GM21381 (cell line): ENCODE measurements at regions not wholly inside any gene's neighbourhood (a gene's known extent, or its start where the extent isn't known, plus 50 kb on each side); places are given as distances from the start of the nearest gene placed in this dataset.
"Not testable (repeated sequence)": the region's sequence is repeated elsewhere in the genome, so short reads cannot be mapped to it uniquely, and the experiment has no call there.

Experiments used
- ATAC-seq: cut with Tn5 transposase; IDR thresholded peaks from one replicate; pipeline ENCODE4 v1.9.1; 2021; ENCODE audit warnings: mild to moderate bottlenecking, moderate library complexity; ENCODE audit not compliant: unreplicated experiment

DNA sequence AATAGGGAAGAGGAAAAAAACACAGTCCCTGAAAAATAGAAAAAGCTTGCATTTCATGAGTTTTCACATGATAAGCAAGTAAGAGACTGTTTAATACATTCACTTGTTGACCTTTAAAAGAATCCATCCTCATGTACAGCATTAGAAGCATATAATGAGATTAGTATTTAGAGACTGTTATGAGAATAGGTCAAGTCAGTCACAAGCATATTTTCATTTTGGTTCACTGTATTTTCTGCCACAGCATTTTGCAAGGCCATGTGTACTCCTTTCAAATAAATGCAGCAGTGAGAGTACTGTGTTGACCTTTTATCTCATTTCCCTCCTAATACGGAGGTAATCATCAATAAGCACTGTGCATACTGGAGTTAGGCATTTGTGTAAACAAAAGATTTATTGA, 162.2 kb upstream of the SETMAR start:
- ATAC-seq, result no peak

DNA sequence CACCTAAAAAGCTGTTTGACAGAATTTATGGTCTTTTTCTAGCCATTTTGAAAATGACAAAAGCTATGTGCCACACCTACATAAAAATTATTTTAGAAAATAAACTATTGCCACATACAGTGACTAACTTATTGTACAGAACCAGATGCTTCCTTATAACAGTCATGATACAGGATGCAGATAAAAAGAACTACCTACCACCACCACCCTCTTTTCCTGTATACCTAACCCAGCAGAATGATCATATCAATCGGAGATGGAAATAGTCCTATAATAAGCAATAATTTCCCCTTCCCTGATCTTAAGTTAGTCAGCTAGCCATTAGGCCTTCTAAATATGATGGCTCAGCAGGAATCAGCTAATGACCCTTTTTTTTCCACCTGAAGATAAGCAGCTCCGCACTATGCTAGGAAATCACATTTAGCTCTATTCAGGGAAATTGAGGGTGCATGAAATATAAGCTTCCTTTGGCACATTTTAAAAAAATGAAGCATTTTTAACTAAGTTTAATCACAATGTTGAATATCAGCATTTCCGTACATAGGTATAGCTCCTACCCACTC, 155.5 kb upstream of the SETMAR start:
- ATAC-seq, result no peak

GRCh38 chr3:4149296-4149695, 153.9 kb upstream of the SETMAR start:
- no peak for ATAC-seq

- ATAC-seq, result no peak
Observed at GRCh38 chr3:4150816-4151215, 152.4 kb upstream of the SETMAR start.

- no peak for ATAC-seq
Observed at GRCh38 chr3:4151859-4152258, 151.3 kb upstream of the SETMAR start.

GRCh38 chr3:4153771-4154170, 149.4 kb upstream of the SETMAR start:
- ATAC-seq, result no peak

GRCh38 chr3:4158329-4158728, 144.8 kb upstream of the SETMAR start:
- no peak for ATAC-seq

GRCh38 chr3:4162096-4162495, 141.1 kb upstream of the SETMAR start:
- ATAC-seq, result no peak

DNA sequence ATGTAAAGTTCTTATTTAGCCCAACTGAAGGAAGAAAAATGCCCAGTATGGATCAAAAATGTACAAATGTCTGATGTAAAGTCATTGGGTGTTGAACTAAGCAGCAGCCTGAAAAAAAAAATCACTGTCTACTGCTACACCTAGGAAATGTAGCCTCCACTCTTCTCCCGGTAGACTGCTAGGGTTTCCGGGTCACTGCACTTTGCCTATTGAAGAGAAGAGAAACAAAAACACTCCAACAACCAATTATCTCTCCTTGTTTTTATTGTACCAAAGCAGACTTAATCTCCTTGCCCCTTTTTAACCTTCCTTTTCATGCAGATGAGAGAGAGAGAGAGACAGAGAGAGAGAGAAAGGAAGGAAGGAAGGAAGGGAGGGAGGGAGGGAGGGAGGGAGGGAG, 140.2 kb upstream of the SETMAR start:
- no peak for ATAC-seq

DNA sequence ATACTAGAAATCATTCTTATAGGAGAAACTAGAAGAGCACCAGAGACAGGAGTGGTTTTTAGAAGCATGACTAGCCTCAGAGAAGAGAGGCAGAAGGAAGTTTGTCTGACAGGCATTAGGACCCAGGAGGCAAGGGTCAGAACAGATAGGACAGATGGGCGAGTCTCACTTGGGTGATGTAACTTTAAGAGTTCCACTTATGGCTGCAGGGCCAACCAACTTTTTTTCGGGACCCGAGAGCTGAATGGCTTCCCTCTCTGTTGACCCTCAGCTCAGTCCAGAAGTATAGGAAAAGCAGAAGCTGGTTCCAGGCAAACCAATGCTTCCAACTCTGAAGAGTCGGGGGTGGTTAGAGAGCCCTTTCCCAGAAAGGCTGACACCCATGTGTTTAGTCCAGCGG, 136.6 kb upstream of the SETMAR start:
- ATAC-seq, result no peak

DNA sequence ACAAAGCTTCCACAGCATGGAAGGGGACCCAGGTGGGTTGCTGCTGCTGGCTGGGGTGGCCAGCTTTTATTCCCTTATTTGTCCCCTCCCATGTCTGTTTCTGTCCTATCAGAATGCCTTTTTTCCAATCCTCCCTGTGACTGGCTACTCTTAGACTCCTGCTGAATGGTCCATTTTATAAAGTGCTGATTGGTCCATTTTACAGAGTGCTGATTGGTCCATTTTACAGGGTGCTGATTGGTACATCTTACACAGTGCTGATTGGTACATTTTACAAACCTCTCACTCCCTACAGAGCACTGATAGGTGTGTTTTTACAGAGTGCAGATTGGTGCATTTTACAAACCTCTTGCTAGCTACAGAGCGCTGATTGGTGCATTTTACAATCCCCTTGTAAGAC, 135.9 kb upstream of the SETMAR start:
- ATAC-seq, result not testable (repeated sequence)

DNA sequence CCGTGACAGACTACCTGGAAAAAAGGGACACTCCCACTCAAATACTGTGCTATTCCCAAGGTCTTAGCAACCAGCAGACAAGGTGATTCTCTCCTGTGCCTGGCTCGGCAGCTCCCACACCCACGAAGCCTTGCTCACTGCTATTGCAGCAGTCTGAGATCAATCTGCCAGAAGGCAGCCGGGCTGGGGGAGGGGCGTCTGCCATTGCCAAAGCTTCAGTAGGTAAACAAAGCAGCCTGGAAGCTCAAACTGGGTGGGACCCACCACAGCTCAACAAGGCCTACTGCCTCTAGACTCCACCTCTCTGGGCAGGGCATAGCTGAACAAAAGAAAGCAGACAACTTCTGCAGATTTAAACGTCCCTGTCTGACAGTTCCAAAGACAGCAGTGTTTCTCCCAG, 128.4 kb upstream of the SETMAR start:
- ATAC-seq, result no peak

GRCh38 chr3:4191971-4192370, 111.2 kb upstream of the SETMAR start:
- no peak for ATAC-seq

DNA sequence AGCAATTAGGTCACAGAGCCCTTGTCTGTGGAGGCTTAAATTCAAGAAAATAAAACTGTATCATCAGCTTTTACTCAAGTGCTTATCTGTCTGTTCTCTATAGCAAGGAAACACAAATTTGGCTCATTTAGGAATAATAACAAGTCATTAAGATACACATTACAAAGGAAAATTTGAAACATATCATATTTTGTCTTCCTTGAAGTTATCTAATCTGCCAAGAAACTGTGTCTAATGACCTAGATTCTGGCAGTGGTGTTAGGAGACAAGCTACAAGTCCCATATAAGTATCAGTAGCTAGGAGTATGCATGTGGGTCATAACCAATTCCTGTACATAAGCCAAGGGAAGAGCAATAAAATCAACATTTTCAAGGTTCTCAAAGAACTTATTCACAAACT, 108.2 kb upstream of the SETMAR start:
- ATAC-seq, result no peak

GRCh38 chr3:4196506-4197147, 106.5 kb upstream of the SETMAR start:
- ATAC-seq, result no peak

DNA sequence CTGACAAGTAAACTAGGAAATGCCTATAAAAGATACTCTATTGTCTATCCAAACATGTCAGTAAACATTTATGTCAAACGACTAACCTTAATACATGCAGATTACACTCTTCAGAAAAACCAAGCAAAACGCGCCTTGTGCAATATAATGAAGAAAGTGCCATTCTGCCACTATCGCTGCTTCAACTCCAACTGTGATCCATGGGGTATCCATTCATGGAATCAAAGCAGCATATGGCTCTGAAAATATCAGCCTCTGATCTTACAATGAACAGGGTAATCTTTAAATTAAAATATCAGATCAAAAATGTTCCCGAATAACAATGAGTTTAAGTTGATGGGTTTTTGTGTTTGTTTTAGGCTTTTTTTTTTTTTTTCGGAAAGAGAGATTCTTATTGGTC, 105.5 kb upstream of the SETMAR start:
- no peak for ATAC-seq

- no peak for ATAC-seq
Observed at GRCh38 chr3:4198491-4198890, 104.7 kb upstream of the SETMAR start.

DNA sequence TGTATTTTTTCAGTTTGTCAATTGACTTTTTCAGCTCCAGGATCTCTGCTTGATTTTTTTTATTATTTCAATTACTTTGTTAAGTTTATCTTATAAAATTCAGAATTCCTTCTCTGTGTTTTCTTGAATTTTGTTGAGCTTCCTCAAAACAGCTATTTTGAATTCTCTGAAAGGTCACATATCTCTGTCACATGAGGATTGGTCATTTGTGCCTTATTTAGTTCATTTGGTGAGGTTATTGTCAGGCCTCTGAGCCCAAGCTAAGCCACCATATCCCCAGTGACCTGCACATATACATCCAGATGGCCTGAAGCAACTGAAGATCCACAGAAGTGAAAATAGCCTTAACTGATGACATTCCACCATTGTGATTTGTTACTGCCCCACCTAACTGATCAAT, 98.4 kb upstream of the SETMAR start:
- ATAC-seq, result not testable (repeated sequence)

- ATAC-seq, result no peak
Observed at GRCh38 chr3:4207672-4208071, 95.5 kb upstream of the SETMAR start.

DNA sequence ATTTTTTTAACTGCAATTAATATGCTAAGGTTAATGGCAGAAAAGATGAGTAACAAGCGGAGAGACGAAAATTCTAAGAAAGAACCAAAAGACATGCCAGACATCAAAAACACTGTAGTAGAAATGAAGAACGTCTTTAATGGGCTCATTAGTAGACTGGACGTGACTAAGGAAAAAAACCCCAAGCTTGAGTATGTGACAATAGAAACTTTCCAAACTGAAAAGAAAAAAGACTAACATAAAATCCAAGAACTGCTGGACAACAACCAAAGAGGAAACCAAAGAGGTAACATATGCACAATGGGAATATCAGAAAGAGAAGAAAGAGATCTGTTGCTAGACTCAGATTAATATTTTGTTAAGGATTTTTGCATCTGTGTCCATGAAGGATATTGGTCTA, 94.6 kb upstream of the SETMAR start:
- ATAC-seq, result no peak

- no peak for ATAC-seq
Observed at GRCh38 chr3:4211610-4212009, 91.6 kb upstream of the SETMAR start.

DNA sequence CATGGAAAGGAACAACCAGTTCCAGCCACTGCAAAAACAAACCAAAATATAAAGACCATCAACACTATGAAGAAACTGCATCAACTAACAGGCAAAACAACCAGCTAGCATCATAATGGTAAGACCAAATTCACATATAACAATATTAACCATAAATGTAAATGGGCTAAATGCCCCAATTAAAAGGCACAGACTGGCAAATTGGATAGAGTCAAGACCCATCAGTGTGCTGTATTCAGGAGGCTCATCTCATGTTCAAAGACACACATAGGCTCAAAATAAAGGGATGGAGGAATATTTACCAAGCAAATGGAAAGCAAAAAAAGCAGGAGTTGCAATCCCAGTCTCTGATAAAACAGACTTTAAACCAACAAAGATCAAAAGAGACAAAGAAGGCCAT, 89.7 kb upstream of the SETMAR start:
- ATAC-seq, result not testable (repeated sequence)

GRCh38 chr3:4216974-4217373, 86.2 kb upstream of the SETMAR start:
- not testable (repeated sequence) for ATAC-seq
